ENCODE measurements at regions not wholly inside any gene's neighbourhood (a gene's known extent, or its start where the extent isn't known, plus 50 kb on each side); places are given as distances from the start of the nearest gene placed in this dataset.

- DNase-seq (ENCODE audit: low read depth, low spot score) = no peak
Measured at GRCh38 chr1:22264464-22265341, 121.8 kb upstream of the WNT4 start.

- no peak for DNase-seq (ENCODE audit: low read depth, low spot score)
Measured at GRCh38 chr1:22266141-22266540, 123.2 kb upstream of the WNT4 start.

- no peak for DNase-seq (ENCODE audit: low read depth, low spot score)
Measured at GRCh38 chr1:22267413-22268175, 124.7 kb upstream of the WNT4 start.

- DNase-seq (ENCODE audit: low read depth, low spot score) = no peak
Measured at GRCh38 chr1:22268327-22268726, 125.4 kb upstream of the WNT4 start.

- DNase-seq (ENCODE audit: low read depth, low spot score) = no peak
Measured at GRCh38 chr1:22271847-22272801, 129.2 kb upstream of the WNT4 start.

- no peak for DNase-seq (ENCODE audit: low read depth, low spot score)
Measured at GRCh38 chr1:22273686-22274681, 131.1 kb upstream of the WNT4 start.

- DNase-seq (ENCODE audit: low read depth, low spot score) = no peak
Measured at GRCh38 chr1:22275167-22275566, 132.3 kb upstream of the WNT4 start.

GRCh38 chr1:22275626-22276395, 132.9 kb upstream of the WNT4 start:
- no peak for DNase-seq (ENCODE audit: low read depth, low spot score)

- no peak for DNase-seq (ENCODE audit: low read depth, low spot score)
Measured at GRCh38 chr1:22276396-22276748, 133.5 kb upstream of the WNT4 start.

GRCh38 chr1:22277662-22278061, 134.8 kb upstream of the WNT4 start:
- no peak for DNase-seq (ENCODE audit: low read depth, low spot score)

GRCh38 chr1:22279735-22280134, 136.8 kb upstream of the WNT4 start:
- DNase-seq (ENCODE audit: low read depth, low spot score) = no peak

GRCh38 chr1:22280526-22280925, 137.6 kb upstream of the WNT4 start:
- DNase-seq (ENCODE audit: low read depth, low spot score) = no peak

GRCh38 chr1:22281521-22282363, 138.8 kb upstream of the WNT4 start:
- no peak for DNase-seq (ENCODE audit: low read depth, low spot score)

GRCh38 chr1:22282364-22282995, 139.6 kb upstream of the WNT4 start:
- DNase-seq (ENCODE audit: low read depth, low spot score) = no peak

- DNase-seq (ENCODE audit: low read depth, low spot score) = no peak
Measured at GRCh38 chr1:22283596-22283995, 140.7 kb upstream of the WNT4 start.

- no peak for DNase-seq (ENCODE audit: low read depth, low spot score)
Measured at GRCh38 chr1:22284236-22284635, 141.3 kb upstream of the WNT4 start.

GRCh38 chr1:22284906-22285548, 142.1 kb upstream of the WNT4 start:
- no peak for DNase-seq (ENCODE audit: low read depth, low spot score)

Measured in smooth muscle cell of the brain vasculature (primary cell).